ENCODE measurements at regions not wholly inside any gene's neighbourhood (a gene's known extent, or its start where the extent isn't known, plus 50 kb on each side); places are given as distances from the start of the nearest gene placed in this dataset.

- whole genome bisulfite sequencing, result 100% methylated on average over 2 of the region's 2 CpGs
- Histone ChIP-seq H3K14ac (ENCODE audit: low read length in 2 of 2) (no peak overlapping the region), H3K4me2 (ENCODE audit: low read length, poor library complexity, severe bottlenecking) (no peak overlapping the region), H2AK5ac (ENCODE audit: low read length, severe bottlenecking) (no peak overlapping the region), H3K27ac (ENCODE audit: low read length, poor library complexity, severe bottlenecking) (no peak overlapping the region), H2BK12ac (ENCODE audit: low read length in 2 of 2) (no peak overlapping the region), H3K4me1 (ENCODE audit: control insufficient read depth, insufficient read depth, low read depth, low read length) (no peaks in the 10 kb centered on the region), H3K79me1 (replicated peaks; ENCODE audit: low read length, poor library complexity, severe bottlenecking) (no peaks in the 10 kb centered on the region), H3K4ac (ENCODE audit: low read depth in 1 of 2, low read length in 2 of 2) (no peak overlapping the region), H3K27me3 (ENCODE audit: control insufficient read depth in 1 of 2, insufficient read depth in 1 of 2, low read length in 2 of 2) (no peaks in the 10 kb centered on the region), H2BK15ac (ENCODE audit: low read depth, poor library complexity, severe bottlenecking) (no peak overlapping the region), H3K36me3 (ENCODE audit: control insufficient read depth in 1 of 2, insufficient read depth in 2 of 2, low read depth in 1 of 2, low read length in 2 of 2) (no peaks in the 10 kb centered on the region), H2AFZ (ENCODE audit: low read depth, low read length) (no peak overlapping the region), H2BK120ac (ENCODE audit: low read depth, low read length) (no peak overlapping the region), H3K18ac (ENCODE audit: low read depth in 1 of 2, low read length in 2 of 2) (no peak overlapping the region), H3K4me3 (ENCODE audit: insufficient read depth in 1 of 2, low read depth in 1 of 2, low read length in 2 of 2) (no peak overlapping the region), H3K9me3 (ENCODE audit: control insufficient read depth, low read length) (peaks cover 18% of the 10 kb centered on the region), H3K23ac (ENCODE audit: low read length in 2 of 2) (no peak overlapping the region), H2BK5ac (ENCODE audit: low read depth, low read length, poor library complexity, severe bottlenecking) (no peak overlapping the region), H3K9ac (ENCODE audit: low read length) (no peak overlapping the region), H4K8ac (ENCODE audit: low read length) (no peak overlapping the region), H4K91ac (ENCODE audit: low read length) (no peak overlapping the region)
- no peak for DNase-seq
Measured at GRCh38 chr1:163773396-163773795, 451.6 kb downstream of the NUF2 start.

GRCh38 chr1:163774401-163774945, 452.7 kb downstream of the NUF2 start:
- H4K8ac ChIP-seq (ENCODE audit: low read length), result no peak overlapping the region
- no peaks in the 10 kb centered on the region for H3K36me3 ChIP-seq (ENCODE audit: control insufficient read depth in 1 of 2, insufficient read depth in 2 of 2, low read depth in 1 of 2, low read length in 2 of 2)
- no peak overlapping the region for H3K18ac ChIP-seq (ENCODE audit: low read depth in 1 of 2, low read length in 2 of 2)
- no peak overlapping the region for H2BK120ac ChIP-seq (ENCODE audit: low read depth, low read length)
- no peak overlapping the region for H3K4me2 ChIP-seq (ENCODE audit: low read length, poor library complexity, severe bottlenecking)
- no peak overlapping the region for H2BK5ac ChIP-seq (ENCODE audit: low read depth, low read length, poor library complexity, severe bottlenecking)
- H3K4me1 ChIP-seq (ENCODE audit: control insufficient read depth, insufficient read depth, low read depth, low read length), result no peaks in the 10 kb centered on the region
- peaks cover 25% of the 10 kb centered on the region for H3K9me3 ChIP-seq (ENCODE audit: control insufficient read depth, low read length)
- H3K14ac ChIP-seq (ENCODE audit: low read length in 2 of 2), result no peak overlapping the region
- no peak overlapping the region for H2BK12ac ChIP-seq (ENCODE audit: low read length in 2 of 2)
- over 99% methylated on average over 6 of the region's 9 CpGs for WGBS
- H3K79me1 ChIP-seq (replicated peaks; ENCODE audit: low read length, poor library complexity, severe bottlenecking), result no peaks in the 10 kb centered on the region
- no peak overlapping the region for H3K23ac ChIP-seq (ENCODE audit: low read length in 2 of 2)
- no peak overlapping the region for H4K91ac ChIP-seq (ENCODE audit: low read length)
- H3K27ac ChIP-seq (ENCODE audit: low read length, poor library complexity, severe bottlenecking), result no peak overlapping the region
- H2BK15ac ChIP-seq (ENCODE audit: low read depth, poor library complexity, severe bottlenecking), result no peak overlapping the region
- no peak overlapping the region for H3K4me3 ChIP-seq (ENCODE audit: insufficient read depth in 1 of 2, low read depth in 1 of 2, low read length in 2 of 2)
- DNase-seq, result no peak
- no peak overlapping the region for H2AK5ac ChIP-seq (ENCODE audit: low read length, severe bottlenecking)
- H3K9ac ChIP-seq (ENCODE audit: low read length), result no peak overlapping the region
- H3K27me3 ChIP-seq (ENCODE audit: control insufficient read depth in 1 of 2, insufficient read depth in 1 of 2, low read length in 2 of 2), result no peaks in the 10 kb centered on the region
- no peak overlapping the region for H2AFZ ChIP-seq (ENCODE audit: low read depth, low read length)
- no peak overlapping the region for H3K4ac ChIP-seq (ENCODE audit: low read depth in 1 of 2, low read length in 2 of 2)

- no peak overlapping the region for H2AFZ ChIP-seq (ENCODE audit: low read depth, low read length)
- H3K9me3 ChIP-seq (ENCODE audit: control insufficient read depth, low read length), result peaks cover 31% of the 10 kb centered on the region
- H3K9ac ChIP-seq (ENCODE audit: low read length), result no peak overlapping the region
- H3K4me1 ChIP-seq (ENCODE audit: control insufficient read depth, insufficient read depth, low read depth, low read length), result no peaks in the 10 kb centered on the region
- no peak overlapping the region for H3K18ac ChIP-seq (ENCODE audit: low read depth in 1 of 2, low read length in 2 of 2)
- H3K27ac ChIP-seq (ENCODE audit: low read length, poor library complexity, severe bottlenecking), result no peak overlapping the region
- H3K4me2 ChIP-seq (ENCODE audit: low read length, poor library complexity, severe bottlenecking), result no peak overlapping the region
- no peaks in the 10 kb centered on the region for H3K36me3 ChIP-seq (ENCODE audit: control insufficient read depth in 1 of 2, insufficient read depth in 2 of 2, low read depth in 1 of 2, low read length in 2 of 2)
- DNase-seq, result no peak
- no peak overlapping the region for H2AK5ac ChIP-seq (ENCODE audit: low read length, severe bottlenecking)
- H4K91ac ChIP-seq (ENCODE audit: low read length), result no peak overlapping the region
- H3K4ac ChIP-seq (ENCODE audit: low read depth in 1 of 2, low read length in 2 of 2), result no peak overlapping the region
- no peak overlapping the region for H3K14ac ChIP-seq (ENCODE audit: low read length in 2 of 2)
- H4K8ac ChIP-seq (ENCODE audit: low read length), result no peak overlapping the region
- H3K27me3 ChIP-seq (ENCODE audit: control insufficient read depth in 1 of 2, insufficient read depth in 1 of 2, low read length in 2 of 2), result no peaks in the 10 kb centered on the region
- H3K79me1 ChIP-seq (replicated peaks; ENCODE audit: low read length, poor library complexity, severe bottlenecking), result no peaks in the 10 kb centered on the region
- no peak overlapping the region for H2BK15ac ChIP-seq (ENCODE audit: low read depth, poor library complexity, severe bottlenecking)
- H3K4me3 ChIP-seq (ENCODE audit: insufficient read depth in 1 of 2, low read depth in 1 of 2, low read length in 2 of 2), result no peak overlapping the region
- no peak overlapping the region for H2BK120ac ChIP-seq (ENCODE audit: low read depth, low read length)
- H2BK12ac ChIP-seq (ENCODE audit: low read length in 2 of 2), result no peak overlapping the region
- H3K23ac ChIP-seq (ENCODE audit: low read length in 2 of 2), result no peak overlapping the region
- 32% methylated on average over 3 of the region's 8 CpGs for WGBS
- H2BK5ac ChIP-seq (ENCODE audit: low read depth, low read length, poor library complexity, severe bottlenecking), result no peak overlapping the region
Measured at GRCh38 chr1:163774978-163775620, 453.3 kb downstream of the NUF2 start.

GRCh38 chr1:163777205-163777604, 455.5 kb downstream of the NUF2 start:
- H2AFZ ChIP-seq (ENCODE audit: low read depth, low read length), result no peak overlapping the region
- no peak for DNase-seq

More at GRCh38 chr1:163777205-163777604, 455.5 kb downstream of the NUF2 start:
- H3K14ac ChIP-seq (ENCODE audit: low read length in 2 of 2), result no peak overlapping the region
- no peak overlapping the region for H3K27ac ChIP-seq (ENCODE audit: low read length, poor library complexity, severe bottlenecking)
- no peak overlapping the region for H3K4me3 ChIP-seq (ENCODE audit: insufficient read depth in 1 of 2, low read depth in 1 of 2, low read length in 2 of 2)
- no peak overlapping the region for H3K23ac ChIP-seq (ENCODE audit: low read length in 2 of 2)
- no peak overlapping the region for H2BK120ac ChIP-seq (ENCODE audit: low read depth, low read length)
- H2AK5ac ChIP-seq (ENCODE audit: low read length, severe bottlenecking), result no peak overlapping the region
- no peak overlapping the region for H2BK5ac ChIP-seq (ENCODE audit: low read depth, low read length, poor library complexity, severe bottlenecking)
- H3K4ac ChIP-seq (ENCODE audit: low read depth in 1 of 2, low read length in 2 of 2), result no peak overlapping the region
- no peak overlapping the region for H4K91ac ChIP-seq (ENCODE audit: low read length)
- H4K8ac ChIP-seq (ENCODE audit: low read length), result no peak overlapping the region
- H3K9me3 ChIP-seq (ENCODE audit: control insufficient read depth, low read length), result peaks cover 44% of the 10 kb centered on the region
- no peak overlapping the region for H3K18ac ChIP-seq (ENCODE audit: low read depth in 1 of 2, low read length in 2 of 2)
- no peaks in the 10 kb centered on the region for H3K36me3 ChIP-seq (ENCODE audit: control insufficient read depth in 1 of 2, insufficient read depth in 2 of 2, low read depth in 1 of 2, low read length in 2 of 2)
- H2BK12ac ChIP-seq (ENCODE audit: low read length in 2 of 2), result no peak overlapping the region
- no peaks in the 10 kb centered on the region for H3K27me3 ChIP-seq (ENCODE audit: control insufficient read depth in 1 of 2, insufficient read depth in 1 of 2, low read length in 2 of 2)
- no peak overlapping the region for H3K4me2 ChIP-seq (ENCODE audit: low read length, poor library complexity, severe bottlenecking)
- no peaks in the 10 kb centered on the region for H3K4me1 ChIP-seq (ENCODE audit: control insufficient read depth, insufficient read depth, low read depth, low read length)
- no peak overlapping the region for H2BK15ac ChIP-seq (ENCODE audit: low read depth, poor library complexity, severe bottlenecking)
- no peaks in the 10 kb centered on the region for H3K79me1 ChIP-seq (replicated peaks; ENCODE audit: low read length, poor library complexity, severe bottlenecking)
- H3K9ac ChIP-seq (ENCODE audit: low read length), result no peak overlapping the region

Measured in mesenchymal stem cell (in vitro differentiated cells and primary cell).